H1 (cell line): ENCODE measurements at regions not wholly inside any gene's neighbourhood (a gene's known extent, or its start where the extent isn't known, plus 50 kb on each side); places are given as distances from the start of the nearest gene placed in this dataset.

Experiments used
- CTCF ChIA-PET: fragments of 300-600 bp; sonication (Branson Sonifier 250); formaldehyde crosslinking; loops from one replicate; lab custom pipeline; 2021; ENCODE audit not compliant: partially characterized antibody; lab: Charles Lee
- POLR2A ChIA-PET: fragments of 300-600 bp; sonication (Branson Sonifier 250); formaldehyde crosslinking; loops from one replicate; lab custom pipeline; 2021; ENCODE audit warnings: inconsistent platforms; ENCODE audit not compliant: partially characterized antibody; lab: Charles Lee
- DNase-seq, 2 experiments: peaks; one replicate each; pipeline versions ENCODE4 v3.0.0 to v3.0.0-alpha.2; 2010 to 2022; ENCODE audit warnings: low spot score in 2 of 2, low read depth in 1 of 2, mixed read lengths in 1 of 2
- FAIRE-seq: peaks from 2 replicates; lab custom pipeline; 2011; peaks lifted over from hg19 to GRCh38; lab: Jason Lieb, UNC
- H2AFZ ChIP-seq: 2 replicates; pipeline ENCODE4 v1.8.1; 2012; ENCODE audit warnings: low read length, inconsistent platforms
- H2AK5ac ChIP-seq: 2 replicates; pipeline ENCODE4 v1.6.1; 2013; ENCODE audit warnings: low read depth, low read length
- H2BK120ac ChIP-seq: replicated peaks from 2 replicates; pipeline ENCODE3; 2013; ENCODE audit warnings: low read depth, low read length, inconsistent platforms
- H2BK12ac ChIP-seq: 2 replicates; pipeline ENCODE4 v1.6.1; 2013; ENCODE audit warnings: low read depth, low read length
- H2BK15ac ChIP-seq: 2 replicates; pipeline ENCODE4 v1.6.1; 2013; ENCODE audit warnings: low read length
- H2BK20ac ChIP-seq: 2 replicates; pipeline ENCODE4 v1.6.1; 2013; ENCODE audit warnings: low read length
- H2BK5ac ChIP-seq: 2 replicates; pipeline ENCODE4 v1.6.1; 2013; ENCODE audit warnings: low read depth, low read length
- H3K14ac ChIP-seq: 2 replicates; pipeline ENCODE4 v1.6.1; 2013; ENCODE audit warnings: inconsistent platforms; ENCODE audit not compliant: insufficient read length
- H3K18ac ChIP-seq: 2 replicates; pipeline ENCODE4 v1.6.1; 2013; ENCODE audit warnings: low read length; ENCODE audit errors: extremely low read depth
- H3K23ac ChIP-seq: 2 replicates; pipeline ENCODE4 v1.6.1; 2013; ENCODE audit warnings: inconsistent platforms; ENCODE audit not compliant: insufficient read length
- H3K23me2 ChIP-seq: 2 replicates; pipeline ENCODE4 v1.6.1; 2013; ENCODE audit warnings: low read depth, low read length
- H3K27ac ChIP-seq: 2 replicates; pipeline ENCODE4 v1.6.1; 2011; ENCODE audit warnings: low read depth, low read length, inconsistent platforms
- H3K27me3 ChIP-seq, 4 experiments: replicated peaks in 1 of 4; 1 replicate in 1 of 4; 2 replicates in 3 of 4; pipeline versions ENCODE4 v1.6.1 to v1.8.1; 2011 to 2013; ENCODE audit warnings: low read length in 3 of 4, mild to moderate bottlenecking in 3 of 4, inconsistent platforms in 2 of 4, mixed read lengths in 2 of 4, moderate library complexity in 1 of 4; ENCODE audit not compliant: control insufficient read depth in 3 of 4, insufficient read depth in 3 of 4; ENCODE audit errors: extremely low read depth in 1 of 4
- H3K36me3 ChIP-seq, 4 experiments: 2 replicates each; pipeline versions ENCODE4 v1.6.1 to v1.8.1; 2011 to 2013; ENCODE audit warnings: mild to moderate bottlenecking in 4 of 4, low read length in 3 of 4, moderate library complexity in 2 of 4, control low read depth in 1 of 4, inconsistent platforms in 1 of 4; ENCODE audit not compliant: insufficient read depth in 4 of 4, control insufficient read depth in 2 of 4
- H3K4ac ChIP-seq: replicated peaks from 2 replicates; pipeline ENCODE3; 2013; ENCODE audit warnings: low read length, low read depth, mixed read lengths, inconsistent platforms; ENCODE audit not compliant: insufficient read length
- H3K4me1 ChIP-seq, 4 experiments: replicated peaks in 1 of 4; 1 replicate in 1 of 4; 2 replicates in 3 of 4; pipeline versions ENCODE4 v1.6.1 to v1.8.1; 2011 to 2013; ENCODE audit warnings: low read length in 3 of 4, inconsistent platforms in 2 of 4, mixed read lengths in 1 of 4; ENCODE audit not compliant: insufficient read depth in 4 of 4, control insufficient read depth in 3 of 4
- H3K4me2 ChIP-seq, 2 experiments: 2 replicates each; pipeline versions ENCODE4 v1.6.1 to v1.8.1; 2011 to 2013; ENCODE audit warnings: low read depth in 2 of 2, low read length in 2 of 2, control low read depth in 1 of 2, inconsistent platforms in 1 of 2, mild to moderate bottlenecking in 1 of 2; ENCODE audit not compliant: insufficient read depth in 1 of 2
- H3K4me3 ChIP-seq, 4 experiments: fragments of 200-600, 300-600 bp in 1 of 4; sonication (generic), shearing (Covaris generic), sonication (Bioruptor Twin) in 1 of 4; 2 replicates each; pipeline versions ENCODE4 v1.5.1 to v1.8.1; 2011 to 2016; ENCODE audit warnings: low read length in 4 of 4, low read depth in 3 of 4, control low read depth in 2 of 4, inconsistent platforms in 2 of 4, mild to moderate bottlenecking in 2 of 4, mixed read lengths in 1 of 4, moderate library complexity in 1 of 4; ENCODE audit not compliant: insufficient read depth in 2 of 4; ENCODE audit errors: extremely low read depth in 1 of 4
- H3K56ac ChIP-seq: replicated peaks from 2 replicates; pipeline ENCODE3; 2013; ENCODE audit warnings: low read depth, mild to moderate bottlenecking, mixed read lengths, low read length, inconsistent platforms; ENCODE audit not compliant: insufficient read length
- H3K79me1 ChIP-seq: 2 replicates; pipeline ENCODE4 v1.6.1; 2013; ENCODE audit warnings: low read depth, low read length, control low read depth
- H3K79me2 ChIP-seq, 2 experiments: 2 replicates each; pipeline versions ENCODE4 v1.6.1 to v1.8.1; 2012 to 2013; ENCODE audit warnings: low read length in 2 of 2, mild to moderate bottlenecking in 2 of 2, inconsistent platforms in 1 of 2; ENCODE audit not compliant: insufficient read depth in 2 of 2, control insufficient read depth in 1 of 2
- H3K9ac ChIP-seq, 4 experiments: replicated peaks in 1 of 4; 1 replicate in 1 of 4; 2 replicates in 3 of 4; pipeline versions ENCODE4 v1.6.1 to v1.8.1; 2011 to 2013; ENCODE audit warnings: low read depth in 3 of 4, low read length in 3 of 4, control low read depth in 2 of 4, mild to moderate bottlenecking in 2 of 4, moderate library complexity in 2 of 4, inconsistent platforms in 1 of 4; ENCODE audit errors: extremely low read depth in 1 of 4
- H3K9me3 ChIP-seq, 2 experiments: 2 replicates each; pipeline versions ENCODE4 v1.6.1 to v1.8.1; 2012 to 2013; ENCODE audit warnings: mild to moderate bottlenecking in 2 of 2, moderate library complexity in 2 of 2, control low read depth in 1 of 2, inconsistent platforms in 1 of 2, low read depth in 1 of 2, low read length in 1 of 2, mixed read lengths in 1 of 2; ENCODE audit not compliant: insufficient read depth in 2 of 2
- H4K20me1 ChIP-seq, 2 experiments: replicated peaks in 1 of 2; 2 replicates each; pipeline versions ENCODE3 to v1.8.1; 2011 to 2013; ENCODE audit warnings: inconsistent platforms in 2 of 2, low read length in 2 of 2, mild to moderate bottlenecking in 1 of 2; ENCODE audit not compliant: insufficient read depth in 2 of 2, control insufficient read depth in 1 of 2
- H4K5ac ChIP-seq: 2 replicates; pipeline ENCODE4 v1.6.1; 2013; ENCODE audit warnings: low read length, low read depth, mixed read lengths, inconsistent platforms; ENCODE audit not compliant: insufficient read length
- H4K8ac ChIP-seq: 2 replicates; pipeline ENCODE4 v1.8.0; 2013; ENCODE audit warnings: mild to moderate bottlenecking, moderate library complexity, low read length, inconsistent platforms; ENCODE audit not compliant: insufficient read depth; ENCODE audit errors: extremely low read depth
- H4K91ac ChIP-seq: replicated peaks from 2 replicates; pipeline ENCODE3; 2013; ENCODE audit warnings: low read length, mixed read lengths, inconsistent platforms; ENCODE audit not compliant: insufficient read length
- GTF2F1 ChIP-seq: IDR thresholded peaks from 2 replicates; pipeline ENCODE4 v1.6.1; 2012; ENCODE audit warnings: low read depth, low read length, improper control_type of control experiment, borderline replicate concordance
- POU5F1 ChIP-seq: IDR thresholded peaks from 2 replicates; pipeline ENCODE4 v1.6.1; 2011; ENCODE audit warnings: low read depth, mild to moderate bottlenecking, low read length, moderate library complexity
- WGBS, 2 experiments: shearing (Covaris generic) in 1 of 2; methylation state at CpG; one replicate each; pipeline versions ENCODE4 v1.1.6 to v1.1.7; 2013 to 2015; ENCODE audit warnings: low lambda C conversion rate in 2 of 2, mixed read lengths in 2 of 2, inconsistent platforms in 1 of 2, low coverage in 1 of 2, missing lambda C conversion rate in 1 of 2; ENCODE audit not compliant: insufficient replicate concordance in 2 of 2, insufficient coverage in 1 of 2, insufficient read length in 1 of 2; ENCODE audit errors: extremely low coverage in 1 of 2, missing lambda C conversion rate in 1 of 2; 5-methylcytosine and 5-hydroxymethylcytosine counted together

- TF ChIP-seq GTF2F1 (no peak), POU5F1 (no peak)
- H2BK12ac ChIP-seq = no peak overlapping the region
- no peak overlapping the region for H3K9ac ChIP-seq
- H3K79me2 ChIP-seq = no peaks in the 10 kb centered on the region
- no peaks in the 10 kb centered on the region for H3K23me2 ChIP-seq
- H2BK20ac ChIP-seq = no peak overlapping the region
- ChIA-PET CTCF (interaction anchor here (1.0 kb wide), 1 partner anchor 16 kb away, joined by 3 read pairs; no protein-coding TSS in a partner anchor), POLR2A (no interaction called here)
- no peaks in the 10 kb centered on the region for H3K4me1 ChIP-seq
- H4K8ac ChIP-seq = no peak overlapping the region
- H3K27me3 ChIP-seq = no peaks in the 10 kb centered on the region
- DNase-seq = no peak
- no peaks in the 10 kb centered on the region for H3K79me1 ChIP-seq
- no peak overlapping the region for H2BK15ac ChIP-seq
- H3K18ac ChIP-seq = no peak overlapping the region
- no peak overlapping the region for H3K23ac ChIP-seq
- H3K14ac ChIP-seq = no peak overlapping the region
- no peak overlapping the region for H3K56ac ChIP-seq
- H4K91ac ChIP-seq = no peak overlapping the region
- no peak overlapping the region for H2AFZ ChIP-seq
- WGBS, 2 experiments = 95% methylated on average over 1 of the region's 1 CpG; no CpG with 5 or more reads in 1 of the 2 experiments
- no peak overlapping the region for H3K4me2 ChIP-seq
- H2BK120ac ChIP-seq = no peak overlapping the region
- H3K27ac ChIP-seq = no peak overlapping the region
- H2AK5ac ChIP-seq = no peak overlapping the region
- no peak overlapping the region for H4K5ac ChIP-seq
- no peak for FAIRE-seq
- no peaks in the 10 kb centered on the region for H4K20me1 ChIP-seq
- no peak overlapping the region for H3K4me3 ChIP-seq
- no peak overlapping the region for H2BK5ac ChIP-seq
- no peaks in the 10 kb centered on the region for H3K9me3 ChIP-seq
- H3K36me3 ChIP-seq = no peaks in the 10 kb centered on the region
- no peak overlapping the region for H3K4ac ChIP-seq
Measured at GRCh38 chr3:148243609-148244008, 454.1 kb upstream of the AGTR1 start.
